NCI-H1436 (cell line): ENCODE measurements at regions not wholly inside any gene's neighbourhood (a gene's known extent, or its start where the extent isn't known, plus 50 kb on each side); places are given as distances from the start of the nearest gene placed in this dataset.

Experiments used
- DNase-seq: peaks from one replicate; lab custom pipeline; 2025; lab: John Stamatoyannopoulos, UW

DNA sequence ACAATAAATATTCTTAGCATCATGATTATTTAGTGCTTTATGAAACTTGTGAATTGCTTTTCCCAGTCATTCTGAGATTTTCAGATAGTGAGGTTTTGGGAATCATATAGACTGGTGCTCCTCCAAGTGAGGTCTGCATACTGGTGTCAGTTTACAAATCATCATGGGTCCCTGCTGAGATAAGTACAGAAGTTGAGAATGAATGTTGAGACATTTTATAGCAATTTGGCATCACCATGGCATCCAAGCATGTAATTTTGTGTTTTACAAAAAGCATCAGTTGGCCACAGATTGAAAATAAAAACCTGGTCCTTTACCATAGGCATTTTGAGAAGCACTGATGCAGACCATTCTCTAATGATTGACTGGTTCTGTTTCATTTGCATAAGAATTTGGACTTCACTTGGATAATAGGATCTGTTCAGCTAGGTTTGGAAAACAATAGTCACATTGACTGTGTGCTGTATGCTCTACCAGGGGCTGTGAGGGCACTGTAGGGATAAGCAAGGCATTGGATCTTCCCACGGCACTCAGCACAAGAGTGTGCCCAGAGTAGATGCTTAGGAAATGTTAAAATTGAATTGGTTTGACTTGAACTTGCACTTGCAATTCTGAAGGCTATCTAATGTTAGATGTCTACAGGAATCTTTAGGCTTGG, 79.0 kb upstream of the JUN start:
- DNase-seq: no peak

GRCh38 chr1:58864654-58865053, 80.8 kb upstream of the JUN start:
- DNase-seq: no peak

DNA sequence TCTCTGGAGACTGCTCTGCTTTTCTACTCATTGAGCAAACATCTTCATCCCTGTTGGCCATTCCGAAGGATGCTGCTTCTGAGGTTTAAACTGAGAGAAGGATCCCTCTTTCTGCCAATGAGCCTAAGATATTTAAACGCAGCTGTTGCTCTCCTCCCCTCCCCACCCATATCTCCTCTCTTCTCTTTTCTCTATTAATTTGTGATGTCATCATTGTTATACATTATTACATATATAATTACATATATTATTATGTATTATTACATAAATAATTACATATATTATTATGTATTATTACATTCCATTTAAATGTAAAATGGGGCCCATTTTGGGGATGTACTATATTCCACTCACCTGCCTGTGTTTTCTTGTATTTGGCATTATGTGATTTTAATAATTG, 82.7 kb upstream of the JUN start:
- no peak for DNase-seq

GRCh38 chr1:58869638-58870297, 85.9 kb upstream of the JUN start:
- DNase-seq: no peak

DNA sequence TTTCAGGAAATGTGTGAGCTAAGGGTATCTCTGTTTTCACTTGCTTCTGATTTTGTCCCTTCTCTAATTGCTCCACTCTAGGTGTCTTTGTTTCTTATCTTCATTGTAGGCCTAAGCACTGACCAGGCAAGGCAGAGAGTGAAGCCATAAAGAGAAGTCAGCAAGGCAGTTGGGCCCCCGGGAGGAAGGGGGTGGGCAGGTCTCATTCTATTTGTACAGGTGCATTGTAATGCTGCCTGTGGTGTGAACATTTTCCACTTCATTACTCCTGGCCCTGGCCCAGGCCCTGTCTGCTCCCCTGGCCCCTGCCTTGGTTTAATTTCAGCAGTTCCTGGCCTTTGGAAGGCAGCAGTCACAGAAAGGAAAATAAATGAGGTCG, 86.4 kb upstream of the JUN start:
- no peak for DNase-seq

GRCh38 chr1:58874342-58874741, 90.5 kb upstream of the JUN start:
- DNase-seq: no peak

- no peak for DNase-seq
These were observed 91.2 kb upstream of the JUN start for GRCh38 chr1:58874757-58875755.

- DNase-seq: no peak
These were observed 95.6 kb upstream of the JUN start for GRCh38 chr1:58879464-58879863.

DNA sequence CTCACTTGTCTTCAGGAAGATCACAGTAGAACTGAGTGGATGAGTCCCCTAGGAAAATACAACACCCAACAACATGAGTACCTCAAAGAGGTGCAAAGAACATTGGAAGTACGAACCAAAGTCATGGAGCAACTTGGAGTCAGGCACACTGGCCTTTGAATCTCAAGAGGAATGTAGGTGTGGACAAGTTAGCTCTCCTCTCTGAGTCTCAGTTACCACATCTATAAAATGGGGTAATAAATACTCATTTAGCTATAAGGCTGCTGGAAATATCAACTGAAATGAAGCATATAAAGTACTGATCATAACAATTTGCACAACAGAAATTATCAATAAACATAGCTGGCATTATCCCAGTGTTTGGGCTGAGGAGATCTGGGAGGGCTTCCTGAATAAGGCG, 96.7 kb upstream of the JUN start:
- no peak for DNase-seq

DNA sequence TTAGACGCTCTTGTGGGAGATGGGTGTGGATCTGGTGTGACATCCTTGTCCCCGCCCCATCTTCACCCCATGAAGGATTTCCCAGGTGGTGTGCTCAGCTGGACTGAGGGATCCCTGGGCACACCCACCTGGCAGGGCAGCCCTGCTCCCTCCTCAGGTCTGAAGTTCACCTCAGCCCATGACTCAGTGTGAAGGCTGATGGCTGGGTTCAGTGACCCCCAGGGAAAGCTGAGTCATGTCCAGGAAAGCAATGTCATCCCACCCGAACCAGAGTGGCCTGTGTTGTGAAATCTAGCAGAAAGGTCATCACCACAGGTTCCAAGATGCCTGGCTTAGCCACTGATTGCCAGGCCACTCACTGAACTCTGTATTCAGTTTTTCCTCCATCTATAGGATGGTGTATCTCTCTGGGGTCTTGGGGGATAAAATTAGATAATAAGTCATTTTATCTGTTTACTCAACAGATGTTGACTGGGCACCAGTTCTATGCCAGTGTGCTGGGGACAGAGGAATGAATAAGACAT, 97.7 kb upstream of the JUN start:
- DNase-seq: no peak

GRCh38 chr1:58882322-58882948, 98.6 kb upstream of the JUN start:
- no peak for DNase-seq

DNA sequence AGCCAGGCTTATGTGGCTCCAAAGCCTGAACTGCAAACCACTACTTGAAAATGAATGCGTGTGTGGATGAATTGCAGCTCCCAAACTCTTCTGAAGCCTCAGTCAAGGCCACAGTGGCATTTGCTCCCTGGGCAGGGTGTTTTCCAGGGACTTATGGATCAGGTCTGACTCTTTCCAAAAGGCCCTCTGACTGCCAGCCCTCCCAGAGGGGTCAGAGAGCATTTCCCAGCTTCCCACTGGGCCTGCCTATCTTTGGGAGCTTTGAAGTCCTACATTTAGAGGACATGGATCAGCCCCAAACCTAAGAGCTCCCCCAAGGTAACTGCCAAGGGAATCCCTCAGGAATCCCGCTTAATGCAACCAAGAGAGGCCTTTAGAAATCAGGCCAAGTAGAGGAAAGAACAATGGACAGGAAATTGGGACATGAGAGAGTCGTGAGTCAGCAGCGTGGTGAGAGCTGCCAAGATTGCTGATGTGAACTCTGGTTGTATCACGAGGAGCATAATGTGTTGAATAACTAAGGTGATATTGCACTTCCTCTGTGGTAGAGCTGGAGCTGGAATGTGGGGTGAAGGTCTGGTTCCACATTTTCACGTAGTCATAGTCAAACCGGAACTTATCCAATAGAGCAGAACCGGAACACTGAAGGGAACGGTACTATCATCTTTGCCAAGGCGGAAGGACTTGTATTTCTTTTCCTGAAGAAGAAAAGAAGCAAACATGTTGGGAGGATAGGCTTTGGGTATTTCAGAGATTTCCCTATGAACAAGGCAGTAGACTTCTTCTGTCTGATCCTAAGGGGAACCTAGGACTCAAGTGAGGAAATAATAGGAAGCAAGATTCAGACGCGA, 99.4 kb upstream of the JUN start:
- DNase-seq: peak; percentile 53

GRCh38 chr1:58883888-58884482, 100.1 kb upstream of the JUN start:
- DNase-seq: no peak

DNA sequence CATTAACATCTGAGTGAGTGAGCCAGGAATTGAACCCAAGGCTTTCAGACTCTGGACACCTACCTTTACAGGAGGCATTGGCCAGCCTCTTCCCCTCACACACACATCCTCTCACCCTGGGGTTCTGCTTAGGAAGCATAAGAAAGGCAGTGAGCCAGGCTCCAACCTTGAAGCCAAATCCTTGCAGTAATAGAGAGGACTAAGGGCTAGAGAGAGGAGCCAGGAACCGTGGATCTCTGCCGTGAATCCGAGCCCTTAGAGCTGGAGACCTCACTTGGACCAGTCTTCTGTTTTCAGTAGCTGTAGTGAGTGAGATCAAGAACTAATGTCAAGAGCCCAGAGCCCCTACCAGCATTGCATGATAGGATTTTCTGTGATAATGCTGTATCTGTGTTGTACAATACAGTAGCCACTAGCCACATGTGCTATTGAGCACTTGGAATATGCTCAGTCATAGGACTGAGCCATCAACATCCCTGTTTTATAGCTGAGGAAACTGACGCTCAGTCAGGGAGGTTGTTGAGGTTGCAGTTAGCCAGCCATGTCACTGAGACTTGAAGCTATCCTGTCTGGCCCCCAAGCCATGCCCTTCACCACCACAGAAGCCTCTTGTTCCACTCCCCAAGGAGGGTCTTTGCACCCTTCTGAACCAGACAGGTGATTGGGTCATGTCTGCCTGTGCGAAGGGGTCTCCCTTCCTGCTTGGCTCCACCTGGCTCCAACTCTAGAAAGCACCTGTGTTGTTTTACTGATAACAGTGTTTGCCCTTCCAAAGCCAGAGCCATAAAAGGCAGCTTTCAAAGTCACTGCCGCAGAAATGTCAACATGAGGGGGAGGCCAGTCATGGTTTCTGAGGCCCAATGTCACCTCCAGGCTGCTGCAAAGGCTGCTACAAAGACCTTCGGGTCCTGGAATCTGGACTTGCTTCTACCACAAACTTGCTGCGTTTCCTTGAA, 101.1 kb upstream of the JUN start:
- no peak for DNase-seq

DNA sequence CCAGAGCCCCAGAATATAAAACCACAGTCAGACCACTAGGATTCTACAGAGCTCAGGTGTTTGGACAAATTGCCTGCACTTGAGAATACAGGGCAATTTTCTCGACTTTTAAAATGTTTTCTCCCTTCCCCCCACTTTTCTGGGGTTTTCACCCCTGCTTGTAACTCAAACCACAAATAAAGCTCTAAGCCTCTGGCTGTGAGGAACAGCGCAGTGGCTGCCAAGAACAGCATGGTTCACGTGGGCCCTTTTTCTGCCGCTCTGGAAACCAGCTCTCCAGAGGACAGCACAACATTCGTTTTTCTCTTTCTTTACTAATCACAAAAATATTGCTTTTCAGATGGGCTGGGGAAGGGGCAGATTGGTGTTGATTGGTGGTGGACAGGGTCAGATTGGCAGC, 102.2 kb upstream of the JUN start:
- DNase-seq: no peak

GRCh38 chr1:58886611-58887010, 102.8 kb upstream of the JUN start:
- no peak for DNase-seq

- no peak for DNase-seq
These were observed 103.2 kb upstream of the JUN start for GRCh38 chr1:58887059-58887458.

GRCh38 chr1:58888833-58889232, 105.0 kb upstream of the JUN start:
- DNase-seq: no peak

GRCh38 chr1:58890113-58890512, 106.3 kb upstream of the JUN start:
- no peak for DNase-seq

DNA sequence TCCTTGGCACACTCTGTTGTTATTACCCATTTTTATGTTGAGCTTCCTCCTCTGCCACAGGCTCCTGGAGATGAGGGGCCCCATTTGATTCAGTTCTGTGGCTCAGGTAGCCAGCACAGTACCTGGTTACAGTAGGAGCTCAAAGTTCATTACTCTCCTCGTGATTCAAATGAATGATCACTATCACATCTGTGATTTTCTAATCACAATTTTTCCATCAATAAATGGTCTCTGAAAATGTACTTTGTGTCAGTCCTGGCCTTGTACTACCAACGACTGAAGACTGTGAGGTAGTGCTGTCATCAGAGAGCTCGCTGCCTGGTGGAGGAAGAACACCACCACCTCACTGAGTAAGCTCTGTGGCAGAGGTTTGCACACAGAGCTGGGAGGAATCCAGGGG, 106.8 kb upstream of the JUN start:
- no peak for DNase-seq
